K562 (cell line): ENCODE measurements at regions not wholly inside any gene's neighbourhood (a gene's known extent, or its start where the extent isn't known, plus 50 kb on each side); places are given as distances from the start of the nearest gene placed in this dataset.

Experiments
- FIP1L1 ChIP-seq: fragments of 200-400 bp; formaldehyde crosslinking; IDR thresholded peaks from 2 replicates; pipeline ENCODE4 v1.6.1; 2018; ENCODE audit warnings: mild to moderate bottlenecking, low read depth, low read length; ENCODE audit not compliant: poor library complexity, severe bottlenecking
- HLTF ChIP-seq: fragments of 450-650 bp; IDR thresholded peaks from 2 replicates; pipeline ENCODE4 v1.6.1; 2016
- LEF1 ChIP-seq: fragments of 450-650 bp; IDR thresholded peaks from 2 replicates; pipeline ENCODE4 v1.6.1; 2016; ENCODE audit warnings: mild to moderate bottlenecking
- MECOM ChIP-seq: fragments of 250-450 bp; sonication (Bioruptor Pico); IDR thresholded peaks from 2 replicates; pipeline ENCODE4 v1.8.0; 2022; ENCODE audit warnings: inconsistent platforms
- OTX1 ChIP-seq: fragments of 450-650 bp; formaldehyde crosslinking; IDR thresholded peaks from 2 replicates; pipeline ENCODE4 v1.4.0; 2022; ENCODE audit warnings: mild to moderate bottlenecking
- SIN3A ChIP-seq, 2 experiments: fragments of 150-350 bp in 1 of 2; IDR thresholded peaks; 2 replicates each; pipeline ENCODE4 v1.6.1; 2011 to 2016; ENCODE audit warnings: borderline replicate concordance in 2 of 2, low read depth in 2 of 2, low read length in 2 of 2, mild to moderate bottlenecking in 2 of 2, moderate library complexity in 2 of 2; ENCODE audit not compliant: control insufficient read depth in 1 of 2
- ZEB2 ChIP-seq: fragments of 450-650 bp; IDR thresholded peaks from 2 replicates; pipeline ENCODE4 v1.6.1; 2016
- ZNF175 ChIP-seq: fragments of 200-800 bp; sonication (Bioruptor generic); IDR thresholded peaks from 2 replicates; pipeline ENCODE4 v1.6.1; 2016; ENCODE audit warnings: low read depth, mild to moderate bottlenecking, missing genetic modification characterization, missing compliant biosample characterization
- ZNF384 ChIP-seq: IDR thresholded peaks from 2 replicates; pipeline ENCODE4 v1.6.1; 2012; ENCODE audit warnings: low read depth, low read length, improper control_type of control experiment
- ZNF41 ChIP-seq: fragments of 250-450 bp; sonication (Bioruptor Pico); conservative IDR thresholded peaks from 2 replicates; pipeline ENCODE4 v1.4.0; 2020; ENCODE audit warnings: mild to moderate bottlenecking
- TF ChIP-seq, protein P1 (sequence below): fragments of 250-450 bp; sonication (Bioruptor Pico); IDR thresholded peaks from 2 replicates; pipeline ENCODE4 v1.4.0; 2020; ENCODE audit warnings: mild to moderate bottlenecking, moderate library complexity
- TF ChIP-seq, protein P2 (sequence below): sonication (generic); formaldehyde crosslinking; IDR thresholded peaks from 2 replicates; pipeline ENCODE4 v1.8.0; 2022; ENCODE audit warnings: mild to moderate bottlenecking, missing genetic modification reagents, borderline replicate concordance
- TF ChIP-seq, protein P3 (sequence below): fragments of 250-450 bp; sonication (Bioruptor Pico); IDR thresholded peaks from 2 replicates; pipeline ENCODE4 v1.8.0; 2022; ENCODE audit warnings: moderate library complexity, mild to moderate bottlenecking, inconsistent platforms

GRCh38 chr4:71262161-71262560, 76.7 kb upstream of the SLC4A4 start (continued):
- TF ChIP-seq, protein P1, sequence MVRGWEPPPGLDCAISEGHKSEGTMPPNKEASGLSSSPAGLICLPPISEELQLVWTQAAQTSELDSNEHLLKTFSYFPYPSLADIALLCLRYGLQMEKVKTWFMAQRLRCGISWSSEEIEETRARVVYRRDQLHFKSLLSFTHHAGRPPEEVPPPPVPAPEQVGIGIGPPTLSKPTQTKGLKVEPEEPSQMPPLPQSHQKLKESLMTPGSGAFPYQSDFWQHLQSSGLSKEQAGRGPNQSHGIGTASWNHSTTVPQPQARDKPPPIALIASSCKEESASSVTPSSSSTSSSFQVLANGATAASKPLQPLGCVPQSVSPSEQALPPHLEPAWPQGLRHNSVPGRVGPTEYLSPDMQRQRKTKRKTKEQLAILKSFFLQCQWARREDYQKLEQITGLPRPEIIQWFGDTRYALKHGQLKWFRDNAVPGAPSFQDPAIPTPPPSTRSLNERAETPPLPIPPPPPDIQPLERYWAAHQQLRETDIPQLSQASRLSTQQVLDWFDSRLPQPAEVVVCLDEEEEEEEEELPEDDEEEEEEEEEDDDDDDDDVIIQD (CRISPR knock-in tag) = no peak
- TF ChIP-seq, protein P2, sequence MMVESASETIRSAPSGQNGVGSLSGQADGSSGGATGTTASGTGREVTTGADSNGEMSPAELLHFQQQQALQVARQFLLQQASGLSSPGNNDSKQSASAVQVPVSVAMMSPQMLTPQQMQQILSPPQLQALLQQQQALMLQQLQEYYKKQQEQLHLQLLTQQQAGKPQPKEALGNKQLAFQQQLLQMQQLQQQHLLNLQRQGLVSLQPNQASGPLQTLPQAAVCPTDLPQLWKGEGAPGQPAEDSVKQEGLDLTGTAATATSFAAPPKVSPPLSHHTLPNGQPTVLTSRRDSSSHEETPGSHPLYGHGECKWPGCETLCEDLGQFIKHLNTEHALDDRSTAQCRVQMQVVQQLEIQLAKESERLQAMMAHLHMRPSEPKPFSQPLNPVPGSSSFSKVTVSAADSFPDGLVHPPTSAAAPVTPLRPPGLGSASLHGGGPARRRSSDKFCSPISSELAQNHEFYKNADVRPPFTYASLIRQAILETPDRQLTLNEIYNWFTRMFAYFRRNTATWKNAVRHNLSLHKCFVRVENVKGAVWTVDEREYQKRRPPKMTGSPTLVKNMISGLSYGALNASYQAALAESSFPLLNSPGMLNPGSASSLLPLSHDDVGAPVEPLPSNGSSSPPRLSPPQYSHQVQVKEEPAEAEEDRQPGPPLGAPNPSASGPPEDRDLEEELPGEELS (CRISPR knock-in tag) = no peak
- TF ChIP-seq ZEB2 = no peak
- TF ChIP-seq, protein P3, sequence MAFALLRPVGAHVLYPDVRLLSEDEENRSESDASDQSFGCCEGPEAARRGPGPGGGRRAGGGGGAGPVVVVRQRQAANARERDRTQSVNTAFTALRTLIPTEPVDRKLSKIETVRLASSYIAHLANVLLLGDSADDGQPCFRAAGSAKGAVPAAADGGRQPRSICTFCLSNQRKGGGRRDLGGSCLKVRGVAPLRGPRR = no peak
- TF ChIP-seq ZNF41 = no peak
- TF ChIP-seq FIP1L1 = no peak
- TF ChIP-seq MECOM = no peak
- TF ChIP-seq LEF1 = no peak
- TF ChIP-seq ZNF175 = no peak
- TF ChIP-seq ZNF384 = no peak
- no peak for TF ChIP-seq HLTF
- no peak for TF ChIP-seq OTX1 (CRISPR knock-in tag)
- TF ChIP-seq SIN3A (IDR thresholded peaks at IDR 0.05; ENCODE audit: borderline replicate concordance in 2 of 2, control insufficient read depth in 1 of 2, low read depth in 2 of 2, low read length in 2 of 2) = no peak
